Adrenal gland (tissue), 9 donors: ENCODE measurements at regions not wholly inside any gene's neighbourhood (a gene's known extent, or its start where the extent isn't known, plus 50 kb on each side); places are given as distances from the start of the nearest gene placed in this dataset.
"Not testable (repeated sequence)": the region's sequence is repeated elsewhere in the genome, so short reads cannot be mapped to it uniquely, and the experiment has no call there.

Experiments
- DNase-seq, 7 donors: peaks; one replicate each; pipeline ENCODE4 v3.0.0-alpha.2; 2019 to 2020
- H3K27ac ChIP-seq, 5 donors: fragments of 200-600 bp; sonication (generic) in 4 of 5; 1 replicate in 3 of 5; 2 replicates in 2 of 5; pipeline versions ENCODE4 v1.5.1 to v1.8.0; 2016 to 2020; ENCODE audit warnings: mild to moderate bottlenecking in 1 of 5
- H3K27me3 ChIP-seq: fragments of 200-600 bp; 2 replicates; pipeline ENCODE4 v1.8.0; 2021
- H3K36me3 ChIP-seq, 2 donors: fragments of 200-600 bp; replicated peaks in 1 of 2; 1 replicate in 1 of 2; 2 replicates in 1 of 2; pipeline versions ENCODE4 v1.5.1 to v1.8.0; 2018 to 2022
- H3K4me1 ChIP-seq, 2 donors: fragments of 200-600 bp; replicated peaks in 1 of 2; 1 replicate in 1 of 2; 2 replicates in 1 of 2; pipeline versions ENCODE4 v1.5.1 to v1.8.0; 2018 to 2021
- H3K4me3 ChIP-seq, 4 donors: fragments of 200-600 bp; sonication (generic) in 3 of 4; one replicate each; pipeline ENCODE4 v1.5.1; 2016 to 2018
- H3K9me3 ChIP-seq, 3 donors: fragments of 200-600 bp; sonication (generic) in 1 of 3; replicated peaks in 1 of 3; 1 replicate in 2 of 3; 2 replicates in 1 of 3; pipeline versions ENCODE4 v1.5.1 to v1.8.0; 2016 to 2021
- CTCF ChIP-seq, 6 experiments: fragments of 450-650 bp in 4 of 6; fragments of 200-600 bp in 2 of 6; sonication (generic) in 1 of 6; IDR thresholded peaks; 1 replicate in 5 of 6; 2 replicates in 1 of 6; pipeline versions ENCODE4 v1.5.1 to v1.8.0; 2016 to 2021; ENCODE audit warnings: antibody characterized with exemption in 6 of 6, mild to moderate bottlenecking in 2 of 6, moderate library complexity in 1 of 6
- POLR2A ChIP-seq, 2 donors: fragments of 450-650 bp; IDR thresholded peaks; one replicate each; pipeline ENCODE4 v1.6.1; 2017; ENCODE audit warnings: antibody characterized with exemption in 2 of 2, mild to moderate bottlenecking in 2 of 2, moderate library complexity in 1 of 2
- WGBS, 4 donors: extraction: QIAGEN DNeasy Blood & Tissue Kit in 2 of 4; methylation state at CpG; one replicate each; pipeline versions ENCODE4 v1.1.5 to v1.1.7; 2013 to 2017; 5-methylcytosine and 5-hydroxymethylcytosine counted together
- intact Hi-C, 2 donors: fragments of 100-400 bp; cut with DNase I; formaldehyde crosslinking; loops; one replicate each; pipeline versions ENCODE4 v1.14.1 to v1.15.0; 2022 to 2023
- donor health status: healthy with polysubstance abuse.
- donor health status: Bipolar disorder and iron deficiency.
- donor health status: DM: yes; HTN: yes; CAD: no.
- donor health status: DM: no; HTN: no; CAD: no.
- donor health status: DM: no; HTN: no; CAD: no.

- no peaks in the 10 kb centered on the region for H3K9me3 ChIP-seq
- DNase-seq, result no peak
- no peaks in the 10 kb centered on the region for H3K27me3 ChIP-seq
- intact Hi-C loops, result no loop called here
- no peaks in the 10 kb centered on the region for H3K4me1 ChIP-seq
- 83 to 89% (median 86%) methylated on average over 5 of the region's 5 CpGs for WGBS, 4 donors
- no peaks in the 10 kb centered on the region for H3K36me3 ChIP-seq
- H3K27ac ChIP-seq, result no peak overlapping the region
- TF ChIP-seq CTCF (IDR thresholded peaks at IDR 0.05) (no peak), POLR2A (IDR thresholded peaks at IDR 0.05) (no peak)
- no peak overlapping the region for H3K4me3 ChIP-seq
Observed at GRCh38 chr5:135262364-135262763, 136.7 kb downstream of the MACROH2A1 start.

- H3K27ac ChIP-seq, intact Hi-C loops, DNase-seq, H3K9me3 ChIP-seq, H3K27me3 ChIP-seq, H3K4me3 ChIP-seq, H3K4me1 ChIP-seq, H3K36me3 ChIP-seq: not testable (repeated sequence)
Observed at GRCh38 chr5:135260108-135260507, 138.9 kb downstream of the MACROH2A1 start.

GRCh38 chr5:135255461-135256178 lies 143.4 kb downstream of the MACROH2A1 start:
- Histone ChIP-seq H3K4me1 (peaks cover 0 to 9% of the 10 kb centered on the region in 2 donors), H3K27me3 (no peaks in the 10 kb centered on the region), H3K27ac (no peak overlapping the region), H3K4me3 (no peak overlapping the region), H3K36me3 (no peaks in the 10 kb centered on the region), H3K9me3 (no peaks in the 10 kb centered on the region)
- intact Hi-C loops, result no loop called here
- 53 to 65% (median 61%) methylated on average over 2 to 4 of the region's 4 CpGs for WGBS, 4 donors
- DNase-seq, result no peak
- TF ChIP-seq CTCF (IDR thresholded peaks at IDR 0.05), result no peak

GRCh38 chr5:135254183-135254582 lies 144.8 kb downstream of the MACROH2A1 start:
- TF ChIP-seq POLR2A (IDR thresholded peaks at IDR 0.05) (no peak), CTCF (IDR thresholded peaks at IDR 0.05) (no peak)

GRCh38 chr5:135253601-135254178 lies 145.3 kb downstream of the MACROH2A1 start:
- Histone ChIP-seq H3K27ac (no peak overlapping the region), H3K4me1 (peaks cover 10 to 18% of the 10 kb centered on the region in 2 donors), H3K27me3 (no peaks in the 10 kb centered on the region), H3K4me3 (no peak overlapping the region), H3K9me3 (no peaks in the 10 kb centered on the region), H3K36me3 (no peaks in the 10 kb centered on the region)
- intact Hi-C loops, result no loop called here
- no peak for DNase-seq
- TF ChIP-seq CTCF (IDR thresholded peaks at IDR 0.05) (no peak), POLR2A (IDR thresholded peaks at IDR 0.05) (no peak)
- 91 to 96% (median 95%) methylated on average over 8 of the region's 8 CpGs for WGBS, 4 donors

More at GRCh38 chr5:135254183-135254582, 144.8 kb downstream of the MACROH2A1 start:
- 78 to 87% (median 79%) methylated on average over 4 of the region's 4 CpGs for WGBS, 4 donors
- intact Hi-C loops, result no loop called here
- peaks cover 8 to 18% of the 10 kb centered on the region in 2 donors for H3K4me1 ChIP-seq
- H3K4me3 ChIP-seq, result no peak overlapping the region
- no peak overlapping the region for H3K27ac ChIP-seq
- no peaks in the 10 kb centered on the region for H3K27me3 ChIP-seq
- H3K36me3 ChIP-seq, result no peaks in the 10 kb centered on the region
- peak in 1 of 7 donors; percentile 2 for DNase-seq
- no peaks in the 10 kb centered on the region for H3K9me3 ChIP-seq
